NOMO-1 treated with dmso at 0.1 percent for 144 hours (cell line): ENCODE measurements at regions not wholly inside any gene's neighbourhood (a gene's known extent, or its start where the extent isn't known, plus 50 kb on each side); places are given as distances from the start of the nearest gene placed in this dataset.

Source experiments
- DNase-seq: peaks from one replicate; lab custom pipeline; 2025; ENCODE audit not compliant: unreplicated experiment; lab: John Stamatoyannopoulos, UW

DNA sequence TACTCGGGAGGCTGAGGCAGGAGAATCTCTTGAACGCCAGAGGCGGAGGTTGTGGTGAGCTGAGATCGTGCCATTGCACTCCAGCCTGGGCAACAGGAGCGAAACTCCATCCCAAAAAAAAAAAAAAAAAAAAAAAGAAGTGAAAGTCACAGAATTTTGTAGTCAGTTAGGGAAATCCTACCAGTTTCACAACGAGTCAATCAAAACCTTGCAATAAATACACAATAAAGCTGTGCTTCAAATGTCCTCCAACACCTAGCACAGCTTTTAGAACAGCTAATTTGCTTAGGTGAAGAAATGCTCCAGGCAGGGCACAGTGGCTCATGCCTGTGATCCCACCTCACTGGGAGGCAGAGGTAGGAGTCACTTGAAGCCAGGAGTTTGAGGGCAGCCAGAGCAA is 112.8 kb upstream of the ATF7IP start:
- DNase-seq = no peak

DNA sequence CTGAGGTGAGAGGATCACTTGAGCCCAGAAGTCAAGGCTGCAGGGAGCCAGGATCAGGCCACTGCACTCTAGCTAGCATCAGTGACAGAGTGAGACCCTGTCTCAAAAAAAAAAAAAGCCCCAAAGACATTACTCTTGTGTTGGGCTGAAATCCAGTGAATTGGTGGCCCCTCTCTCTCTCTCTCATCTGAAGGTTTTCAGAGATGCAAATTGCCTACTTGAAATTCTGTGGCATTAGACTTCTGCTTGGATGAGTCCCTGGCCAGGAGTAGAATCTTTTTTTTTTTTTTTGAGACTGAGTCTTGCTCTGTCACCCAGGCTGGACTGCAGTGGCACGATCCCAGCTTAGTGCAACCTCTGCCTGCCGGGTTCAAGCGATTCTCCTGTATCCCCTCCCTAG is 112.0 kb upstream of the ATF7IP start:
- DNase-seq = no peak

DNA sequence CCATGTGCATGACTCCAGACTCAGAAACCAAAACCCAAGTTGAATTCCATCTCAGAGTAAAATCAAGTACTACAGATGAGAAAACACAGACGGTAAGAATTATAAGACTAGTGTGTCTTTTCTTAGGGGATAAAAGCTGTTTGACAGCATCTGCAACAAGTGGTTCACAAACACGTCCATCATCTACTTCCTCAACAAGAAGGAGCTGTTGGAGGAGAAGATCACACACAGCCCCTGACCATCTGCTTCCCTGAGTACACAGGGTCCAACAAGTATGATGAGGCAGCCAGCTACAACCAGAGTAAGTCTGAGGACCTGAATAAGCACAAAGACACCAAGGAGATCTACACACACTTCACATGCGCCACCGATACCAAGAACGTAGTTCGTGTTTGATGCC is 110.7 kb upstream of the ATF7IP start:
- no peak for DNase-seq

DNA sequence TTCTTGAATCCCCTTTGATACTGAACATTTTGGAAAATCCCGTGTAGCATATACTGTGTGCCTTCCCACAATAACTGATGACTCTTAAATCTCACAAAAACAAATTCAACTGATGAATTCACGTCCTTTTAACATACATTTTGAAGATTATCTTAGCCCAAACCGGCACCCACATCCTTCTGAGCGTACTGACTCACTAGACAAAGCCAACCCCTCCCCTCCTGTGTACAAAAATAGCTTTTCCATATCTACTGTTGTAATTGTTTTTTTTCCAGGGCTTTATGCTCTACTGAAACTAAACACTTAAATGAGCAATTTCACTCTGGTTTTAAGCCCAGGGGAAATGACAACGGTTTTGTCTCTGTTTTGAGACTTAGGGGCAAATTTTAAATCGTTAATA is 109.4 kb upstream of the ATF7IP start:
- DNase-seq = no peak

DNA sequence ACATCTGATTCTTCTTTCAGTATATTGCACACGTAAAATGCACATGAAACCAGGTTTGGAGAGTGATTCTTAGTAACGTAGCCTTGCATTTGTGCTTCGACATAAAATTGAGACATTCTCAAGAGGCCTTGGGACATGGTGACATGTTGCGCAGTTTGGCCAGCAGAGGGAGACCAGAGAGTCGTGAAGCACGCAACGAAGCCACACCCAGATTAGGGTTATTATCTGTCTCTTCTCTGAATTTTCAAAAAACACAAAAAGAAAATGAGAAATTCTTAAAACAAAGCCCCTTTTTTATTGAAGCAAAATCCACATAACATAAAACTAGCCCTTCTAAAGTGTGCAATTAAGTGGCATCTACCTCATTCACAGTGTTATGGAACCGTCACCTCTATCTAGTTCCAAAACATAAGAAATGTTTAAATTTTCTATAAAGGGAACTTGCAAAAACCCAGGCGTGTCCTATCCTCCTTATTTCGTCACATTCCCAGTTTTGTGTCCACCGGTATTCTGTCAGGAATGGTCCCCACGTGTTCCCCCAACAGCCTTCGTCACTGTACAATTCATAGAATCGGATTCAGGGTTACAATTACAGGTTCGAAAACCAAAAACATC is 108.8 kb upstream of the ATF7IP start:
- DNase-seq = peak; percentile 42

DNA sequence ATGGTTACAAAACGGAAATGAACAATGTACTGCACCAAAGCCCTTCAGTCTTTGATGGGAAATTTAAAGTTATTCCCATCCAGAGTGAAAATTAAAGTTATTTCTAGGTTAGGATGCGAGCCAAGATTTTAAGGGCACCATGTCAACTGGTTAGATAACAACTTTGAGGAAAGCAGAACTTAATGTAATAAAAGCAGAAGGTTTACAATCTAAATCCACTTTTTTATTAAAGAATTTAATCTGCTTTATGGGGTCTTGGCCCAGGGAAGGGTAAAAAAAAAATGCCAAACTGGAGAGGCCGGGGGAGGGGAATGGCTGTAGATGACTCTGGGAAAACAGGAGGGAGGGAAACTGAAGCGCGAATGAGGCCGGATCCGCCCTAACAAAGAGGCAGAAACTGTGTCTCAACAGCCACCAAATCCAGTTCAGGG is 108.2 kb upstream of the ATF7IP start:
- no peak for DNase-seq

DNA sequence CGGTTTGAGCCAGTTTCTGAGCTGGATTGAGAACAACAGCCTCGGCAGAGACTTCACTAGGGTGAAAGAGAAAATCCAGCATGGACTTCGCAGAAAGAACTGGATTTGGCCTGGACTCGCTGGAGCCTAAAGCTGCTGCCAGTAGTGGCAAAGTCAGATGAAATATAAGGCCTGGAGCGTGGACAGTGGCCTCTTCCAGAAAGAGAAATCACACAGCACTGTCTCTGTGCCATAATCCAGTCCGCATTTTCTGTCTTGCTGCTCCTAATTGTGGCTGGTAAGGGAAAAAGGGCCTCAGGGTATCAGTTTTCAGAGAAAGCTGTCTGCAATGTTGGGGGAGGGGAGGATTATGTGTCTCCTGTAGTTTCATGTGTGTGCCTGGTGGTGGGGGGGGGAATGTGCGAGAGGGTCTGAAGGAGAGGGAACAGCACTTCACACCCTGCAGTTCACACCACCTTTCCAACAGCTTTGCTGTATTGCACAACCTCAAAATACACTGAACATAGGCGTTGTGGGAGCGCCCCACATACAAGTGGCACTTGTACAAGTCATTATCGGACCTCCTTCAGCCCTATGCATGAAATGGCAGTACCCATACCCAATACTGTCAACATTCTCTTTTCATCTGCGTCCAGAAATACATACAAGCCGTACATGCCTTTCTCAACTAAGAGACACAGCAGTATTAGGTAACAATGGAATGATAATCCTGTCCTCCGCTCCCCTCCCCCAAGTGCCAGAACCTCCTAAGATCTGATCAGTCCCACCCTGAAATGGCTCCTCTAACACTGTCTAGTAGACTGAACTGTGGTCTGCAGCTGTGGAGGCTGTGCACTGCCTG is 107.5 kb upstream of the ATF7IP start:
- no peak for DNase-seq

DNA sequence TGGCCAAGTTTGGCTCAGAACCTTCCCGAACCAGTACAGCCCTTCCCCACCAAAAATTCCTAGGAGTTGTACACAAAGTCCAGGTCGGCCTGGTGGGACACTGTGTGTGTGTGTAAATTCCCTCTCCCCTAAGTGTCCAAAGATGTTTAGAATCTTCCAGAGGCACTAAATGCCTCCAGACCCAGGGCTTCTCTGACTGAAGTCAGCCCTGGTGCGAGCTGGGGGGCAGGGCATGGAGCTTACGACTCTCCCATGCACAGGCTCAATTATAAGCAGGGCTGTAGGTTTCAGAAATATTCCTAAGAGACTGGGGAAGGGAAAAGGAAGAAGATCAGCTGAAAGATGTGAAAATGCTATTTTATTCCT is 106.9 kb upstream of the ATF7IP start:
- DNase-seq = no peak

DNA sequence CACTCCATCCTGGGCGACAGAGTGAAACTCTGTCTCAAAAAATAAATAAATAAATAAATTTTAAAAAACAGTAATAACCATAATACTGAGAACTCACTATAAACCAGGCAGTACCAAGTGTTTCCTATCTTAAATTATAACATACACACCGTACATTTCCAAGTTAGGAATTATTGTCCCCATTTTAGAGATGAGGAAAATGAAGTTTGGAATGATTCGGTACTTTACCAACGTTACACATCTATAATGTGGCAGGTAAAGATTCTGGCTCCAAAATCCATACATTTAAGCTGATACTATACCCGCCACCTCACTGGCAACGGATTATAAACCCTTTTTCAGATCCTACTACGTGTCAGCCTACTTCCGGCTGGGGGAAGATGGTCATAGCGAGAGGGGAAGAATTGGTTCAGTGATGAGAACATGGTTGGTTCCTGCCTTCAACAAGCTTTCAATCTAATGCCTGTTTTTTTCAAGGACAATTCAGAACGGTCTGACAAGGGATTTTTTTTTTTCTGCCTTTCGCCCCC is 105.9 kb upstream of the ATF7IP start:
- no peak for DNase-seq

DNA sequence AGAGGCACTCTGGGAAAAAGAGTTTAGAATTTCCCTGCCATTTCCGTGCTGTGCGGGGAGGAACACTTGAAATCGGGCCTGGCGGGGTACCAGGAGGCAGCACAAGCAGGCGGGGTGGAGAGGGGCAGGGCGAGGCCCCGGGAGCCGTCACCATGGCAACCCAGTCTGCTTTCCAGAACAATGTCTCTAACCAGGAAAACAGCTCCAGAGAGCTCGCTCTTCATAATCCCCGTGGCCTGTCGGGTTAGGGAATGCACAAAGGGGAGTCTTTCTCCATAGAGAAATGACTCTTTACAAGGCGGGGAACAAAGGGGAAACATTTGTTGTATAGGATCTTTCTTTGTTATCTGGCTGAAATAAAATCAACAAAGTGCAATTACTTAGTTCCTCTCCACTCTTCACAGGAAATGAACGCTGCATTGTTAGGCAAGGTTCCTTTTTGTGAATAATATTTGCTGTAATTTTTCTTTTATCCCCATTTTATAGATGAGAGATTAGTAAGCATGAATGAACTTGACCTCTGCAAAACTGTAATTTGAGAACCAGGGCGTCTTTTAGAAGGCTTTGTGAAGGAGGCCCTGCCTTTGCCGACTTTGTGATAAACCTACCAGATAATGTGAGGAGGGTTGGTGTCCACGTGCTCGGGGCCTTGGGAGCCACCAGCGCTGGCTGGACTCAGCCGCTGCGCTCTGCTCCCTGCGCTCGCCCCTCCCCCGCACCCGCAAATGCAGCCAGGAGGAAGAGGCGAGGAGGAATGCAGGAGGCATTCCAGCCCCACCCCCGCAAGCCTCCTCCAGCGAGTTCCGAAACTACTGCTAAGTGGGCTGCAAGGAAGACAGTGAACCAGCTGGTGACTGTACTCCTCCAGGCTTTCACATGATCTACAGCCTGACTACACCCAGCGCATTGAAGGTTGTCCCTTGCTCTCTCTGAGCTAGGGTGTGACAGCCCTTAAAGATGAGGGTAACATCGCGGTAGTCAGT is 105.2 kb upstream of the ATF7IP start:
- no peak for DNase-seq

DNA sequence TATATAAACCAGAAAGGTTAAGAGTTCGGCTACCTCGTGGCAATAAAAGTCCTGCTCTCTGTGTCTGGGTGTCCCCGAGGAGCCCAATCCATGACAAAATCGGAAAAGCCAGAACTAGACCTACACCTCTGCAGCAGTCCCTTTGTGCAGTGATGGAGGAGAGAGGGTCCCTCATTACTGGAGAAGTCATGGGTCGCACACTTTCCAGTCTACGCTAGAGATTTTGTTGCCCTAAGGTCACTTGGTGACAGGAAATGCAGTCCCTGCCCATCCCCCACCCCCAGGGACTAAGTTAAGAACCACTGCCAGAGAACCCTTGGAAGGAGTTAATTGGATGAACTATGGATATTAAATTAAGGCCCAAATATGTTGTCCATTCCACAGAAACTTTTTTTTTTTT is 104.4 kb upstream of the ATF7IP start:
- no peak for DNase-seq

DNA sequence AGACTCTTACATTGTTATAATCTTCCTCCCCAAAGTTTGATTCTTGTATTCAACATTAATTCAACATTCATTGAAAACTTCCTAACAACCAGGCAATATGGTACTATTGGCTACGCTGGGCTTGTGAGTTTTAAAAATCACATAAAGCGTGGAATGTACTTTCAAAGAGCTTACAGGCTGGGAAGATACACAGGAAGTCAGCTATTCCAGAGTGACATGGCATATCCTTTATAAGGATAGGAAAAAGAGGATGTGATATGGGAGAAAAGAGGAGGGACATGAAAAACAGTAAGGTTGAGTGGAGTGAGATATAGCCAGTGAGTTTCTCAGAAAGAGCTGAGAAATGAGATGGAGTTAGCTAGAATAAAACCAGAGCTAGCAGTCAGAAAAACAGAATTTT is 103.6 kb upstream of the ATF7IP start:
- no peak for DNase-seq

DNA sequence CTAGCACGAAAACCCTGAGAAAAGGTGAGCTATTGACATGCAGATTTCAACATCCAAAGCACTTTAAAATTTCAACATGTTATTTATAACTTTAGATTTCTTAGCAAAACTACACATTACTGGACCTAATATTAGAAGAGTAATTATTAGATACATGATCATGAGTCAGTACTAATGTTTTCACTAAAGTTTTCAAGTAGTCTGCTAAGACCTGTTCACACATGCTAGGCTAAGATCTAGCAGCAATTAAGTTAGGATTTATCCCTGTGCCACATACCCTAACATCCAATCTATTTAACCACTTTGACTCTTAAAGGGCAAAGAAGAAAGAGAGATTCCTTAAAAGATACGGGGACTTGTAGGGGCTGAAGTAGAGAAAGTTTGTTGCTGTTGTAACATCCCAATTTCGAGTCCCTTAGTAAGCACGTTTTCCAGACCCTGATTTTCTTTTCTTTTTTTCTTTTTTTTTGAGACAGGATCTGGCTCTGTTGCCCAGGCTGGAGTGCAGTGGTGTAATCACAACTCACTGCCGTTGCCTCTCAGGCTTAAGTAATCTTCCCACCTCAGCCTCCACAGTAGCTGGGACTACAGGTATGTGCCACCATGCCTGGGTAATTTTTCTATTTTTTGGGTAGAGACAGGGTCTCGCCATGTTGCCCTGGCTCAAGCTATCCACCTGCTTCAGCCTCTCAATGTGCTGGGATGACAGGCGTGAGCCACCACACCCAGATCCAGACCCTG is 102.5 kb upstream of the ATF7IP start:
- DNase-seq = no peak

DNA sequence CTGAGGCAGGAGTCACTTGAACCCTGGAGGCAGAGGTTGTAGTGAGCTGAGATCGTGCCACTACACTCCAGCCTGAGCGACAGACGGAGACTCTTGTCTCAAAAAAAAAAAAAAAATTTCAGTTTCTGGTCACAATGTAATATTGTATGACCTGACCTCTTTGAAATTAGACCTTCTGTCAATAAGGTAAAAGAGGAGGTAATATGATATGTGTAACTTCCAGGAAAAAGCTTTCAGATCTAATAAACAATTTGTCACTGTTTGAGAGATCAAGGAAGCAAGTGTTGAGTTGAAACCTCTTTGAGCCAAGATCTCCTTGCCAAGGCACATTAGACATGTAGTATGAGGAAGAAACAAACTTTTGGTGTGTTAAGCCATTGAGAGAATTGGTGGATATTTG is 101.7 kb upstream of the ATF7IP start:
- no peak for DNase-seq

DNA sequence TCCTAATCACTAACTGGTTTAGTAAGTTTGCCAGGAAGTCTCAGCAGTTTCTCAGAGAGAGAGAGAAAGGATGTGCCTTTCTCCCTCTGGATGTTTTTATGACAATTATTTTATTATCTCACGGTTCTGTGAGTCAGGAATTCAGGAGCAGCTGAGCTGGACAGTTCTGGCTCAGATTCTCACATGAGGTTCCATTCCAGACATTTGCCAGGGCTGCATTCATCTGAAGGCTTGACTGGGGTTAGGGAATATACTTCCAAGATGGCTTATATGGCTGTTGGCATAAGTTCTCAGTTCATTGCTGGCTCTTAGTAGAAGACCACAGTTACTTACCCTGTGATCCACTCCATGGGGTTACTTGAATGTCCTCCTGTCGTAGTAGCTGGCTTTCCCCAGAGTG is 101.2 kb upstream of the ATF7IP start:
- no peak for DNase-seq

DNA sequence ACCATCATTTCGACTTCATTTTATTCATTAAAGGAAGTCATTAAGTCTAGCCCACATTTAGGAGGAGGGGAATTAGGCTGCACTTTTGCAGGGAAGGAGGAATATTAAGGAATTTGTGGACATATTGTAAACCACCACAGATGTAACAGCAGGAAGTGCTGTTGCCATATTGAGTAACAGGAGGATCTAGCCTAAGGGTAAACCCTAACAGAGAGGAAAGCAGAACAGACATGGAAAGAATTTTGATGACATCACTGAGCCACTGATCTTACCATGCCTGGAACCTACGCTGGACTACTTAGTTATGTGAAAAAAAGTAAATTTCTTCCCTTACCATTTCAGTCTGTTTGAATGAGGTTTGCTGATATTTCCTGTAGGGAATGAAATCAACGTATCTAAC is 100.7 kb upstream of the ATF7IP start:
- DNase-seq = peak; percentile 14

DNA sequence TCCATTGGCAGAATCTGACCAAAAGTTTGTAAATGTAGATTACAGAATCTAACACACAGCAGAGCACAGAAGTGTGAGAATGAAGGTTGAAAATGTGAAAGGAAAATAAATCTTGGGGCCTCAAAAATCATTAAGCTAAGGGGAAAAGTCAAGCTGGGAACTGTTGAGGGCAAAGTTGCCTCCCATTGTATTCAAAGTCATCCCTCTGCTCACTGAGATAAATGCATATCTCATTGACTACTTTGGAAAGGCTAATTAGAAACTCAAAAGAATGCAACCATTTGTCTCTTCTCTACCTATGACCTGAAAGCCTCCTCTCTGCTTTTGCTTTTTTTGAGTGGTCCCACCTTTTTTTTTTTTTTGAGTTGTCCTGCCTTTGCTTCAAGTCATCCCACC is 97.4 kb upstream of the ATF7IP start:
- no peak for DNase-seq

DNA sequence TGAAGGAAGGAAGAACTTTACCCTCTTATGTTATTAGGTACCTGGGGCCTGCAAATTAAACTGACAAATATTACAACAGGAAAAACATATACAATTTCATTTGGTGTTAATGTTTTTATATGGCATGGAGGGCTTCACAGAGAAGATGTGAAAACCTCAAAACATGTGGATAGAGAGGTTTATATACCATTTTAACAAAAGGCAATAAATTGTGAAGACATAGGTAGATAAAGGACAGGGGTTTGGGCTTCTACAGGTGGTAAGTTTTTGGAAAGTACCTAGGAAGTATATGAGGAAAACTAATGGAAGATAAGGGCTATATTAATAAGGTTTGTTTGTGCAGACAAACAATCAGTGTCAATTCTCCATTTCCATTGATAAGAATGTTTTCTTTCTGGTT is 95.1 kb upstream of the ATF7IP start:
- DNase-seq = no peak

DNA sequence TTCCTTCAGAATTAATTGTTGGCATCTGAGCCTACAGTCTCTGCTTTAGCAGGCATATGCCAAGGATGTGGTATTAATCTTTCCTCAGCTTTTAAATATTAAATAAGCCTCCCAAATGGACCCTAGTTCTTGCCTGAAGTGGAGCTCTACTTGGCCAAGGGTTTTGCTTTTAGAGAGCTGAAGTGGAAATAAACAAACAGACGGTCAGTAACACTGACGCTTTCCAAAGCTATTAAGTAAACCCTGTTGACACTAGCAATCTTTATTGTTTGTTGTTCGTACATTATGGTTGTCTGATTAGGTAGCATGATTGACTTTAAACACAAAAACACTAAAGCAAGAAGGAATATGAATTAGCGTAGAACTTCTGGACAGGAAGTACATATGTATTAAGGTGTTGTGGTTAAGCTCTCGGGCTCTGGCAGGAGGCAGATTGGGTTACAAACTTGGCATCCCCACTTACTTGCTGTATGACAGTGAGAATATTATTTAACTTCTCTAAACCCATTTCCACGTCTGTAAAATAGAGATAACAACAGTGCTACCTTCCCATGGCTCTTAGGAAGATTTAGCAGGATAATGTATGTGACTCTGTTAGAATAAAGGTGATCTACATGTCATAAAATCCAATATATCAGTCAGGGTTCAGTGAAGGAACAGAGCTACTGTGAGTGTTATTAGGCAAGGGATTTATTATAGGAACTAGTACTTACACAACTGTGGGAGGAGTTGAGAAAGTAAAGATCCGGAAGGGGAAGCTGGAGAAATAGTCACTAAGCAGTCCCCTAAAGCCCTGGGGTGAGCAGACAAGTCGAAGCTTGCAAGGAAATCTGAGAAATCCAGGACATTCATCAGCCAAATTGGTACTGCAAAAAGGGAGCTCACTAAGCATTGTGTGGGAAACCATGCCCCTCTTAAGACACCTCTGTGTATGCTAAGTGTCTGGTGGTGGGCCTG is 92.2 kb upstream of the ATF7IP start:
- peak; percentile 90 for DNase-seq

DNA sequence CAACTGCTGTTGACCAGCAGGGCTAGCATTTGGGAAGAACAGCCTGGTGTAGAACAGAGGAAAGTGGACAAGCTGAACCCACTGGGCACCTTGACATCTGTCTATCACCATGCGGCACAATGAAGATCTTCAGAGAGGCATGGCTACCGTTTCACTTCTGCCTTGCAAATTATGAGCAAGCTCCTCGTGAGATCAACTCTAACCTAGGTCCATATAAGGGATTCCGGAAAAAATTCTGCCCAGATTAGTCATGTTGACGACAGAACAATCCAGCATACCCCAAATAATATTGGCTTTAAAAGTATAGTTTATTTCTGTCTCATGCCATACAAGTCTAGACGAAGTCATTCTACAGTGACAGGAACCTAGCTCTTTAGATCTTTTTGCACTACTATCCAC is 91.6 kb upstream of the ATF7IP start:
- DNase-seq = no peak
